Epithelial cell of esophagus (primary cell): ENCODE measurements at regions not wholly inside any gene's neighbourhood (a gene's known extent, or its start where the extent isn't known, plus 50 kb on each side); places are given as distances from the start of the nearest gene placed in this dataset.

Experiments used
- DNase-seq: peaks from one replicate; pipeline ENCODE4 v3.0.0; 2010; ENCODE audit warnings: low read depth
- H3K4me3 ChIP-seq: 2 replicates; pipeline ENCODE4 v1.5.1; 2011; ENCODE audit warnings: mild to moderate bottlenecking, low read length, control low read depth
- TF ChIP-seq, protein P1 (sequence below): IDR thresholded peaks from 2 replicates; pipeline ENCODE4 v1.5.1; 2011; ENCODE audit warnings: low read depth, mild to moderate bottlenecking, low read length, control low read depth, inconsistent platforms; ENCODE audit not compliant: insufficient read depth; ENCODE audit errors: missing control alignments

- DNase-seq: no peak
- TF ChIP-seq, protein P1, sequence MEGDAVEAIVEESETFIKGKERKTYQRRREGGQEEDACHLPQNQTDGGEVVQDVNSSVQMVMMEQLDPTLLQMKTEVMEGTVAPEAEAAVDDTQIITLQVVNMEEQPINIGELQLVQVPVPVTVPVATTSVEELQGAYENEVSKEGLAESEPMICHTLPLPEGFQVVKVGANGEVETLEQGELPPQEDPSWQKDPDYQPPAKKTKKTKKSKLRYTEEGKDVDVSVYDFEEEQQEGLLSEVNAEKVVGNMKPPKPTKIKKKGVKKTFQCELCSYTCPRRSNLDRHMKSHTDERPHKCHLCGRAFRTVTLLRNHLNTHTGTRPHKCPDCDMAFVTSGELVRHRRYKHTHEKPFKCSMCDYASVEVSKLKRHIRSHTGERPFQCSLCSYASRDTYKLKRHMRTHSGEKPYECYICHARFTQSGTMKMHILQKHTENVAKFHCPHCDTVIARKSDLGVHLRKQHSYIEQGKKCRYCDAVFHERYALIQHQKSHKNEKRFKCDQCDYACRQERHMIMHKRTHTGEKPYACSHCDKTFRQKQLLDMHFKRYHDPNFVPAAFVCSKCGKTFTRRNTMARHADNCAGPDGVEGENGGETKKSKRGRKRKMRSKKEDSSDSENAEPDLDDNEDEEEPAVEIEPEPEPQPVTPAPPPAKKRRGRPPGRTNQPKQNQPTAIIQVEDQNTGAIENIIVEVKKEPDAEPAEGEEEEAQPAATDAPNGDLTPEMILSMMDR: no peak
- no peak overlapping the region for H3K4me3 ChIP-seq
Observed at GRCh38 chr3:181549266-181549665, 162.5 kb upstream of the SOX2 start.

DNA sequence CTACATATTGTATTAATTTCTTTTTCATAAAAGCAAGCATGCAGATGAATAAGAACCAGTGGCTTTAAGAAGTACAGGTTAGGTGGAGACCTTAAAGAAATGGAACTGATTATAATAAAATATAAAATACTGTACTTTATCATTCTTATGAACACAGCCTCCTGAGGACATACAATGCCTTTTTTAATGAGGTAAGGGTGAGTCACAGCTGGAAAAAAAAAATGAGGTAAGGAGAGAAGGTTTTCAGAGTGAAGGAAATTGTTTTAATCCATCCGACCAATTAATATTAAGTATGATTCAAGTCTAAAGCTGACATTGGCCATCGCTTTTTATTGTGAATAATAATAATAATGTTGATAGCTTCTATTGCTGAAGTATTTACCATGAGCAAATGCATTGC lies 170.3 kb upstream of the SOX2 start:
- TF ChIP-seq, protein P1: no peak
- no peak overlapping the region for H3K4me3 ChIP-seq
- peak; percentile 64 for DNase-seq

DNA sequence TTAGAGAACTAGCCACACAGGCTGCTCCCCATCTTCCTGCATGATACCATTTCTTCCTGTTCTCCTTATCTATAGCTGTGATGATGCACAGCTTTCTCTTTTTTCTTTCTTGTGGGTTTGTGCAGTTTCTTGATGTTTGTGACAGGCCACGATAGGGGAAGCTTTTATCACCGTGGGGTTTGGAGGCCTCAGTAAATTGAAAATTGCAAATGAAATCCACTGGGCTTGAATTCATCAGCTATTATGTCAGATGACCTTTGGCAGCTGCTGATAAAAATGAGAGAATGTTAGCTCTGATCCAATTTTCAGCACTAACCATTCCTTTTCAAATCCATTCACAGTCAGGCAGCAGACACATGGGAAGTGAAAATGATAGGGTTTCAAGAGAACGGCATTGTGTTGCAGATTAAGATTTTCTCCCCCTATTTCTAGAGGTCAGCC lies 176.9 kb upstream of the SOX2 start:
- H3K4me3 ChIP-seq: no peak overlapping the region
- TF ChIP-seq, protein P1: no peak
- no peak for DNase-seq

GRCh38 chr3:181533811-181534210 lies 177.9 kb upstream of the SOX2 start:
- H3K4me3 ChIP-seq: no peak overlapping the region
- peak; percentile 51 for DNase-seq
- TF ChIP-seq, protein P1: no peak

DNA sequence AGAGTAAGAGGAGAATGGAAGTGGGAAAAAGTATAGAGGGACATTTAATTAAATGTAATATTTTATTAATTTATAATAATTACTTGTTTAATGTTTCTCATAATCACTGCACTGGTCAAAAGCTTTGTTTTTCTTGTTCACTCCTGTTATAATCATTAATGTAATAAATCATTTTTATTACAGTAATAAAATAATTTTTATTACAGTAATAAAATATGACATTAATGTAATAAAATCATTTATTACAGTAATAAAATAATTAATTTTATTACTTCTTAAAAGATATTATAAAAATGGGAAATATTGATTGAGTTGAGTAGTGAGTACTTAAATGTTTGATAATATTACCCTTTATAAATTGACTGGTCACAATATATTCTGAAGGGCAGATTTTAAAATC lies 181.1 kb upstream of the SOX2 start:
- TF ChIP-seq, protein P1: no peak
- no peak for DNase-seq
- no peak overlapping the region for H3K4me3 ChIP-seq

DNA sequence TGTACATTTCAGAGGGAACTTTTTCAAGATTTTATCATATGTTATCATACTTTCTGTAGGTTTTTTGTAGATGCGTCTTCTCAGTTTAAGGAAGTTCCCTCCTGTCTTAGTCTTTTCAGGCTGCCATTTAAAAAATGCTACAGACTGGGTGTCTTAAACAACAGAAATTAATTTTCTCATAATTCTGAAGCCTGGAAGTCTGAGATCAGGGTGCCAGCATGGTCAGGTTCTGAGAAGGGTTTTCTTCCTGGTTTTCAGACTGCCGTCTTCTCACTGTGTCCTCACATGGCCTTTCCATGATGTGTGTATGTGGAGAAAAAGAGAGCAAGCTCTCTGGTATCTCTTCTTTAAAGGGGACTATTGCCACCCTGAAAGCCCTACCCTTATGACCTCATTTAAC lies 189.9 kb upstream of the SOX2 start:
- TF ChIP-seq, protein P1: no peak
- no peak for DNase-seq
- no peak overlapping the region for H3K4me3 ChIP-seq

DNA sequence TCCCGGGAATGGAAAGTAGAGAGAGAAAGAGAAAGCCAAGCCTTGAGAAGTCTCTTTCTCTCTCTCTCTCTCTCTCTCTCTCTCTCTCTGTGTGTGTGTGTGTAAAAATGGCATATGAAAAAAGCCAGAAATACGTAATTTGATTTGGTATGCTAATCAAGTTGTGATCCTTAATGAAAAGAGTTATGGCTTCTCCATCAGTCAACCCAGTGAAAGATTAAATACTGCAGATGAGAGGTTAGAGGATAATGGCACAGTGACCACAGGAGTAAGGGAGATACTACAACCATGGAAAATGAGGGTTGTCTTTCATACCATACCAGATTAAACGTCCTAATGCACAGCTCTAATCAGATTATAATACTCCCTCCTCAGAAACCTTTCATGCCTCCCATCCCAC lies 193.5 kb upstream of the SOX2 start:
- no peak overlapping the region for H3K4me3 ChIP-seq
- DNase-seq: no peak
- TF ChIP-seq, protein P1: no peak
